NCI-H748 (cell line): ENCODE measurements at regions not wholly inside any gene's neighbourhood (a gene's known extent, or its start where the extent isn't known, plus 50 kb on each side); places are given as distances from the start of the nearest gene placed in this dataset.
A peak's percentile ranks its signal among the peaks of the same experiment; 100 is the strongest.
"Not testable (repeated sequence)": the region's sequence is repeated elsewhere in the genome, so short reads cannot be mapped to it uniquely, and the experiment has no call there.

Experiments used
- DNase-seq: peaks from one replicate; lab custom pipeline; 2025; ENCODE audit not compliant: unreplicated experiment; lab: John Stamatoyannopoulos, UW

GRCh38 chrX:7409866-7410265 is 261.9 kb upstream of the PUDP start:
- DNase-seq: no peak

- DNase-seq: no peak
These were observed 251.4 kb upstream of the PUDP start for GRCh38 chrX:7399373-7399772.

- no peak for DNase-seq
These were observed 242.5 kb upstream of the PUDP start for GRCh38 chrX:7390441-7390840.

DNA sequence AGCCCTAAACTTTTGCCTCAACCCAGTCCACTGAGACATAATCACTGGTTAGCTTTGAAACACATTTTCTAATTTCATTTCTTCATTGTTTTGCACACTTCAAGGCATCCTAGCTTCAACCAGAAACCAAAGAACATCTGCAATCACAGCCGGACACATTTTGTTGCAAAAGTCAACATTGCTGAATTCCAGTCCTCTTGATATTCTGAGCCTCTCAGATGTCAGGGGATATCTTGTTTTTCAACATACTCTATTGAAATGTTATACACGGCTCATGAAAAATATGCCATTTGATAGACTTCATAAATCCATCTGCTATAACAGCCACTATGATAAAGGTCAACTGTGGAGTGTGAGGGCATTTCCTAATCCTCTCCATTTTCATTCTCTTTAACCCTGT is 241.6 kb upstream of the PUDP start:
- no peak for DNase-seq

- no peak for DNase-seq
These were observed 237.2 kb upstream of the PUDP start for GRCh38 chrX:7385131-7385530.

- no peak for DNase-seq
These were observed 230.5 kb upstream of the PUDP start for GRCh38 chrX:7378406-7378805.

- DNase-seq: no peak
These were observed 225.0 kb upstream of the PUDP start for GRCh38 chrX:7372825-7373525.

DNA sequence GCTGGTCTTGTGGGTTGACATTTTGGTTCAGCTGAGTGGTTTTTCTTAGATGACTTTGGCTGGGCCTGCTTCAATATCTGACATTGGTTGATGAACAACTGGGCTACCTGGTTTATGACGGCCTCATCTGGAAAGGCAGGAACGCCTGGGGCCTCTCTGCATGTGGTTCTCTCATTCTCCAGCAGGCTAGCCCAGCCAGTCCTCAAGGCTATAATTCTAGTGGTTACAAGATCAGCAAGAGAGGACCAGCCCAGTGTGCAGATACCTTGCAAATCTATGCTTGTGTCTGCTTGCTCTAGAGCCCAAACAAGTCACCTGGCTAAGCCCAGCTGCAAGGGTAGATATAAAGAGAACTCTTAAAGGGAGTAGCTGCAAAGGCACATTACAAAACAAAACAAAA is 214.2 kb upstream of the PUDP start:
- DNase-seq: no peak

GRCh38 chrX:7351926-7352325 is 204.0 kb upstream of the PUDP start:
- DNase-seq: no peak

- DNase-seq: no peak
These were observed 199.5 kb upstream of the PUDP start for GRCh38 chrX:7347465-7347864.

- no peak for DNase-seq
These were observed 198.1 kb upstream of the PUDP start for GRCh38 chrX:7346021-7346420.

DNA sequence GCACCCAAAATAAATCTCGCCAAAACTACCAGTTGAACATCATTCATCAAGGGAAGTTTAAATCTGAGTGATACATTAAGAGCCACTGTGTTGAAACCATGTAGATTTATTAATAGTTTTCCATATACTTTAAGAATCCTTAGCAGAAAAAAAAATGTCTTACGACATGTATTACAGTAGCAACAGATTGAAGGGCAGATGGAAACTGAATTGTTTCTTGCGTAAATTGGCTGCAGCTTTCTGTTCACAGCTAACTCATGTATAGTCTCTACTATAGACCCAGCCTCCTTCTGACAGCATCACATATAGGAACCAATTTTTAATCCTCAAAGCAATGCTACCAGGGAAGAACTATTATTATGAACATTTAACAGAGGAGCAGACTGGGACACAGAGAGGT is 195.2 kb upstream of the PUDP start:
- DNase-seq: no peak

GRCh38 chrX:7335816-7336362 is 187.9 kb upstream of the PUDP start:
- DNase-seq: not testable (repeated sequence)

- no peak for DNase-seq
These were observed 186.4 kb upstream of the PUDP start for GRCh38 chrX:7334253-7334935.

GRCh38 chrX:7330971-7331746 is 183.2 kb upstream of the PUDP start:
- no peak for DNase-seq

- DNase-seq: no peak
These were observed 182.6 kb upstream of the PUDP start for GRCh38 chrX:7330556-7330955.

GRCh38 chrX:7318661-7319060 is 170.7 kb upstream of the PUDP start:
- peak; percentile 11 for DNase-seq

GRCh38 chrX:7318241-7318640 is 170.3 kb upstream of the PUDP start:
- no peak for DNase-seq

DNA sequence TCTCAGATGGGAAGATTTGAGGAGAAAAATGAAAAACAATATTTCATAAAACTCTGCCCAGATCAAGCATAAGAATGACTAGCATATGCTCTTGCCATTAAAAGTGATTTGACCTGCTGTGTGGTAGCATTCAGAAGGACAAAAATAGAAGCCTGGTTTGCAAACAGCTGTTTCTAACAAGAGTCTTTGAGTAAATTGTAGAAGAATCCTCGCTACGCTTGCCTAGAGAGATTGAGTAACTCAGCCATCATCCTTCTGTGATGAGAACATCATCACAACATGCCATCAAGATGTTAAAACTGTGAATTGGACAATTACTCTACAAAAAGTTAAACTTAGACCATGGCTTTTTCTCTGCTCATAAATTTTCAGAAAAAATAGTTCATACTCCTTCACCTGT is 168.9 kb upstream of the PUDP start:
- DNase-seq: no peak

- no peak for DNase-seq
These were observed 168.3 kb upstream of the PUDP start for GRCh38 chrX:7316280-7316679.

GRCh38 chrX:7314425-7314824 is 166.5 kb upstream of the PUDP start:
- no peak for DNase-seq

- DNase-seq: no peak
These were observed 159.8 kb upstream of the PUDP start for GRCh38 chrX:7307720-7308119.
